ENCODE measurements at regions not wholly inside any gene's neighbourhood (a gene's known extent, or its start where the extent isn't known, plus 50 kb on each side); places are given as distances from the start of the nearest gene placed in this dataset.

GRCh38 chr22:42324566-42324965 is 54.1 kb upstream of the TCF20 start:
- TF ChIP-seq EZH2 (IDR thresholded peaks at IDR 0.05; ENCODE audit: low read length, missing control alignments) = no peak
- no peak for TF ChIP-seq CTCF (conservative IDR thresholded peaks at IDR 0.05 in 1 of 2, IDR thresholded peaks at IDR 0.05 in 1 of 2; ENCODE audit: low read depth in 1 of 2, low read length in 2 of 2)
